ENCODE measurements at regions not wholly inside any gene's neighbourhood (a gene's known extent, or its start where the extent isn't known, plus 50 kb on each side); places are given as distances from the start of the nearest gene placed in this dataset.
"Not testable (repeated sequence)": the region's sequence is repeated elsewhere in the genome, so short reads cannot be mapped to it uniquely, and the experiment has no call there.

DNA sequence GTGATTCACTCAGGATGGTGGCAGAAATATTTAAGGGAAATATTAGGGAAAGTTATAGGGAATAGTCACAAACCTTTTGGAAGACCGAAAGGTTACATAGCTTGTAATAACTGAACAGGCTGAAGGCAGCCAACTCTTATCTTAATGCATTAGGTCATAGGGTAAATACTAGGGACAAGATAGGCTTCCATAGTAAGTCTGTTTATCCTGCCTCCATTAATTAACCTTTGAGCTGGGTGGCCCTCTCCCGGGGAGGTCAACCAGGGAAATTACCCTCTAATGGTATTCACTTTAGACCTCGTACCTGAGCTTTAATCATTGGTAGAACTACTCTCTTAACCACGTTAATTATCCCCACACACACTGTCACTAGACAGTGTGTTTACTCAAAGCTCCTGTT is 981.8 kb downstream of the SLC16A7 start:
- no peak for DNase-seq
- TF ChIP-seq, protein P1, sequence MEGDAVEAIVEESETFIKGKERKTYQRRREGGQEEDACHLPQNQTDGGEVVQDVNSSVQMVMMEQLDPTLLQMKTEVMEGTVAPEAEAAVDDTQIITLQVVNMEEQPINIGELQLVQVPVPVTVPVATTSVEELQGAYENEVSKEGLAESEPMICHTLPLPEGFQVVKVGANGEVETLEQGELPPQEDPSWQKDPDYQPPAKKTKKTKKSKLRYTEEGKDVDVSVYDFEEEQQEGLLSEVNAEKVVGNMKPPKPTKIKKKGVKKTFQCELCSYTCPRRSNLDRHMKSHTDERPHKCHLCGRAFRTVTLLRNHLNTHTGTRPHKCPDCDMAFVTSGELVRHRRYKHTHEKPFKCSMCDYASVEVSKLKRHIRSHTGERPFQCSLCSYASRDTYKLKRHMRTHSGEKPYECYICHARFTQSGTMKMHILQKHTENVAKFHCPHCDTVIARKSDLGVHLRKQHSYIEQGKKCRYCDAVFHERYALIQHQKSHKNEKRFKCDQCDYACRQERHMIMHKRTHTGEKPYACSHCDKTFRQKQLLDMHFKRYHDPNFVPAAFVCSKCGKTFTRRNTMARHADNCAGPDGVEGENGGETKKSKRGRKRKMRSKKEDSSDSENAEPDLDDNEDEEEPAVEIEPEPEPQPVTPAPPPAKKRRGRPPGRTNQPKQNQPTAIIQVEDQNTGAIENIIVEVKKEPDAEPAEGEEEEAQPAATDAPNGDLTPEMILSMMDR (IDR thresholded peaks at IDR 0.05; ENCODE audit: low read depth, low read length, missing control alignments) = no peak
- H3K27ac ChIP-seq = no peak overlapping the region
- H3K36me3 ChIP-seq (replicated peaks) = no peaks in the 10 kb centered on the region
- no peaks in the 10 kb centered on the region for H3K27me3 ChIP-seq (replicated peaks)
- in situ Hi-C loops (cut with HindIII; ENCODE audit: low pct_ligation_motif_present, low sequenced_read_pairs) = no loop called here
- no peak overlapping the region for H3K4me3 ChIP-seq (ENCODE audit: low read depth, low read length)

DNA sequence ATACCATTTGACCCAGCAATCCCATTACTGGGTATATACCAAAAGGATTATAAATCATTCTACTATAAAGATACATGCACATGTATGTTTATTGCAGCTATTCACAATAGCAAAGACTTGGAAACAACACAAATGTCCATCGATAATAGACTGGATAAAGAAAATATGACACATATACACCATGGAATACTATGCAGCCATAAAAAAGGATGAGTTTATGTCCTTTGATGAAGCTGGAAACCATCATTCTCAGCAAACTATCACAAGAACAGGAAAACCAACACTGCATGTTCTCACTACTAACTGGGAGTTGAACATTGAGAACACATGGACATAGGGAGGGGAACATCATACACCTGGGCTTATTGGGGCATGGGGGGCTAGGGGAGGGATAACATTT is 991.8 kb downstream of the SLC16A7 start:
- DNase-seq; H3K4me3 ChIP-seq (ENCODE audit: low read depth, low read length); H3K36me3 ChIP-seq (replicated peaks); in situ Hi-C loops (cut with HindIII; ENCODE audit: low pct_ligation_motif_present, low sequenced_read_pairs); H3K27me3 ChIP-seq (replicated peaks); H3K27ac ChIP-seq: not testable (repeated sequence)

DNA sequence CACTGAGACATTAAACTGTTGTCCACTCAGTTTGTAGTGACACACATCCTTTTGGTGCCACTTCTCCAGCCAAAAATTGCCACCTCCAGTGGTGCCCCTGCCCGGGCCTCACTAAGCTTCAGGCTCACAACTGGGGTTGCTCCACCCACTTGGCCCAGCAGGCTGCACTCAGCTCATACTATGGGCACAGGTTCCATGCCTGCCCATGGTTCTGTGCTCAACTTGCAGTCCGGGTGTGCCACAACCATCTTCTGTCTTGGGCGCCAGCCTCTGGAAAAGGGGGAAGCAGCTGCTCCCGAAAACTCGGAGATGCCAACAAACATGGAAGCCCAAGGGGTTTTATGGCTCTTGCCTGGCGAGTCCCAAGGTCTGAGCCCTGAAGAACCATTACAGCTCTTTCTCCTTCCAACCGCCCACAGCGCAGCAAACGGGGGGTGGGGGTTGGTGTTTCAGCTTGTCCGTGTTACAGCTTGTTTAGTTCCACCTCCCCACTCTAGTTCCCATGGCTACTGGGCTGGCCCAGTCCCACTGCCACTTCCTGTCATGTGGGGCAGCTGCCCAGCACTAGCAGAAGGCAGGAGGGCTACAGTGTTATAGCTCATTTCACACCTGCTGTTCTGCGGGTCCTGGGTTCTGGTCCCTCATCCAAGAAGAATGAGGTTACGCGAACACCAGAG is 998.3 kb downstream of the SLC16A7 start:
- no peaks in the 10 kb centered on the region for H3K27me3 ChIP-seq (replicated peaks)
- no peaks in the 10 kb centered on the region for H3K36me3 ChIP-seq (replicated peaks)
- H3K4me3 ChIP-seq (ENCODE audit: low read depth, low read length) = no peak overlapping the region
- no peak overlapping the region for H3K27ac ChIP-seq
- DNase-seq = no peak
- TF ChIP-seq, protein P1 (IDR thresholded peaks at IDR 0.05; ENCODE audit: low read depth, low read length, missing control alignments) = no peak
- in situ Hi-C loops (cut with HindIII; ENCODE audit: low pct_ligation_motif_present, low sequenced_read_pairs) = no loop called here

DNA sequence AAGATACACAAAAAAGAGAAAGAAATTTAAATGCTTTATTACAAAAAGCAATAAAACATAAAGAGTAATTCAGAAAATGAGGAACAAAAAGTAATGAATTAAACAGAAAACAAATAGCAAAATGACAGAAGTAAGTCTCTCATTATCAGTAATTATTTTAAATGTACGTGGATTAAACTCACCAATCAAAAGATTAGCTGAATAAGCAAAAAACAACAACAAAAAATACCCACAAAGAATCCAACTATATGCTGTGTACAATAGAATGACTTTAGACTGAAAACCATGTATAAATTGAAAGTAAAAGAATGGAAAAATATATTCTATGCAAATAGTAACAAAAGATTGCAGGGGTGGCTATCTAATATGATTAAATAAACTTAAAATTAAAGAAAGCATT is 1006.8 kb downstream of the SLC16A7 start:
- Histone ChIP-seq H3K36me3 (replicated peaks) (no peaks in the 10 kb centered on the region), H3K27me3 (replicated peaks) (no peaks in the 10 kb centered on the region), H3K4me3 (ENCODE audit: low read depth, low read length) (no peak overlapping the region), H3K27ac (no peak overlapping the region)
- in situ Hi-C loops (cut with HindIII; ENCODE audit: low pct_ligation_motif_present, low sequenced_read_pairs) = no loop called here
- TF ChIP-seq, protein P1 (IDR thresholded peaks at IDR 0.05; ENCODE audit: low read depth, low read length, missing control alignments) = no peak
- DNase-seq = no peak

DNA sequence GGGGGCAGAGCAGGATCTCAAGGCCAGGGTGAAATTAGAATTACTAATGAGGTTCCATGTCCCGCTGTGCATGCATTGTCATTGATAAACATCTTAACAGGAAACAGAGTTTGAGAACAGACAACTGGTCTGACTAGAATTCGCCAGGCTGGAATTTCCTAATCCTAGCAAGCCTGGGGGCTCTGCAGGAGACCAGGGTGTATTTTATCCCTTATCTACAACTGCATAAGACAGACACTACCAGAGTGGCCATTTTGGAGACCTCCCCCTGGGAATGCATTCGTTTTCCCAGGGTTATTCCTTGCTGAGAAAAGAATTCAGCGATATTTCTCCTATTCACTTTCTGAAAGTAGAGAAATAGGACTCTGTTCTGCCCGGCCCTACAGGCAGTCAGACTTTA is 1007.6 kb downstream of the SLC16A7 start:
- H3K27me3 ChIP-seq (replicated peaks); H3K27ac ChIP-seq; DNase-seq; H3K36me3 ChIP-seq (replicated peaks); H3K4me3 ChIP-seq (ENCODE audit: low read depth, low read length); in situ Hi-C loops (cut with HindIII; ENCODE audit: low pct_ligation_motif_present, low sequenced_read_pairs): not testable (repeated sequence)

DNA sequence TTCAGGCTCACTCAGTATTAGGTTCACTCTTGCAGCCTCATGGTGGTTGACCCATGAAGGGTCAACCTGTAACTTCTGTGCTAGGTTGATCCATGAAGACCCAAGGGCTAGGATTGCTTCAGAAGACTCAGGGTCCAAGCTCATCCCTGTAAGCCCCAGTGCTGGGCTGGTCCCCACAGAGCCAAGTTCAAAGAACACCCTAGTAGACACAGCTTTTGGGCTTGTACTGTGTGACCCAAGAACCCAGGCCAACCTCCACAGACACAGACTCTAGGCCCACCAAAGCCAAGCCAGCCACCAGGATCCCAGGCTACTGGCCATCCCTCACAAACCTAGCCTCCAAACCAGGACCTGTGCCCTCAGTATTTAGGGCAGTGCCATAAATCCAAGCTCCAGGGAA is 1020.6 kb downstream of the SLC16A7 start:
- no peaks in the 10 kb centered on the region for H3K27me3 ChIP-seq (replicated peaks)
- H3K36me3 ChIP-seq (replicated peaks) = no peaks in the 10 kb centered on the region
- H3K4me3 ChIP-seq (ENCODE audit: low read depth, low read length) = no peak overlapping the region
- TF ChIP-seq, protein P1 (IDR thresholded peaks at IDR 0.05; ENCODE audit: low read depth, low read length, missing control alignments) = no peak
- DNase-seq = no peak
- in situ Hi-C loops (cut with HindIII; ENCODE audit: low pct_ligation_motif_present, low sequenced_read_pairs) = no loop called here
- H3K27ac ChIP-seq = no peak overlapping the region

DNA sequence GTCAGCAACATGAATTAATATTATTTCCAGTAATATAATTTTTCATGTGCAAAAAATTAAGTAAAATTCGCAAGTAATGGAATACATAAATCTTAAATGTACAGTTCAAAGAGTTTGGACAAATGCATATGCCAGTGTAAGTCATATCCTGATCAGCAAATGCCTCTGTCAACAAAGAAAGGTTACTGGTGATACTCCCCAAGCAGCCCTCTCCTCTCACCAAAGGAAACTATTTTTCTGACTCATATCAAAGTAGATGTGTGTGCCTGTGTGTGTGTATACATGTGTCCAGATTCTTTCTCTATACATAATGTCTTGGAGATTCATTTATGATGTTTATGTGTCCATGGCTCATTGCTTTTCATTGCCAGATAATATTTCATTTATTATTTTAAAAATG is 1035.0 kb downstream of the SLC16A7 start:
- TF ChIP-seq, protein P1 (IDR thresholded peaks at IDR 0.05; ENCODE audit: low read depth, low read length, missing control alignments) = no peak
- no peak for DNase-seq
- Histone ChIP-seq H3K4me3 (ENCODE audit: low read depth, low read length) (no peak overlapping the region), H3K27ac (no peak overlapping the region), H3K36me3 (replicated peaks) (no peaks in the 10 kb centered on the region), H3K27me3 (replicated peaks) (no peaks in the 10 kb centered on the region)
- in situ Hi-C loops (cut with HindIII; ENCODE audit: low pct_ligation_motif_present, low sequenced_read_pairs) = no loop called here

All from brain microvascular endothelial cell (primary cell).